GM12873 (cell line): ENCODE measurements at regions not wholly inside any gene's neighbourhood (a gene's known extent, or its start where the extent isn't known, plus 50 kb on each side); places are given as distances from the start of the nearest gene placed in this dataset.

Source experiments
- CTCF ChIP-seq: IDR thresholded peaks from 2 replicates; pipeline ENCODE4 v1.5.1; 2012; ENCODE audit warnings: low read depth, mild to moderate bottlenecking, moderate library complexity, low read length, control low read depth; ENCODE audit not compliant: insufficient read depth; ENCODE audit errors: missing control alignments

GRCh38 chr2:149824136-149824535, 236.6 kb upstream of the MMADHC start:
- no peak for TF ChIP-seq CTCF

- TF ChIP-seq CTCF, result no peak
These were observed 231.9 kb upstream of the MMADHC start for GRCh38 chr2:149819356-149819957.

GRCh38 chr2:149816756-149817551, 229.4 kb upstream of the MMADHC start:
- TF ChIP-seq CTCF, result no peak

GRCh38 chr2:149815941-149816340, 228.4 kb upstream of the MMADHC start:
- TF ChIP-seq CTCF, result no peak

- no peak for TF ChIP-seq CTCF
These were observed 227.3 kb upstream of the MMADHC start for GRCh38 chr2:149814901-149815300.

GRCh38 chr2:149814049-149814448, 226.5 kb upstream of the MMADHC start:
- TF ChIP-seq CTCF, result no peak

- TF ChIP-seq CTCF, result no peak
These were observed 221.0 kb upstream of the MMADHC start for GRCh38 chr2:149808556-149808955.
